DND-41 (cell line): ENCODE measurements at regions not wholly inside any gene's neighbourhood (a gene's known extent, or its start where the extent isn't known, plus 50 kb on each side); places are given as distances from the start of the nearest gene placed in this dataset.

ENCODE experiments used
- EZH2 ChIP-seq: IDR thresholded peaks from 3 replicates; pipeline ENCODE4 v1.6.1; 2012; ENCODE audit warnings: borderline replicate concordance, low read depth, mild to moderate bottlenecking, moderate library complexity, low read length, inconsistent platforms; ENCODE audit not compliant: severe bottlenecking
- TF ChIP-seq, protein P1 (sequence below): IDR thresholded peaks from 2 replicates; pipeline ENCODE4 v1.5.1; 2012; ENCODE audit warnings: borderline replicate concordance, low read length, moderate library complexity, mild to moderate bottlenecking; ENCODE audit not compliant: poor library complexity, severe bottlenecking; ENCODE audit errors: extremely low read depth

DNA sequence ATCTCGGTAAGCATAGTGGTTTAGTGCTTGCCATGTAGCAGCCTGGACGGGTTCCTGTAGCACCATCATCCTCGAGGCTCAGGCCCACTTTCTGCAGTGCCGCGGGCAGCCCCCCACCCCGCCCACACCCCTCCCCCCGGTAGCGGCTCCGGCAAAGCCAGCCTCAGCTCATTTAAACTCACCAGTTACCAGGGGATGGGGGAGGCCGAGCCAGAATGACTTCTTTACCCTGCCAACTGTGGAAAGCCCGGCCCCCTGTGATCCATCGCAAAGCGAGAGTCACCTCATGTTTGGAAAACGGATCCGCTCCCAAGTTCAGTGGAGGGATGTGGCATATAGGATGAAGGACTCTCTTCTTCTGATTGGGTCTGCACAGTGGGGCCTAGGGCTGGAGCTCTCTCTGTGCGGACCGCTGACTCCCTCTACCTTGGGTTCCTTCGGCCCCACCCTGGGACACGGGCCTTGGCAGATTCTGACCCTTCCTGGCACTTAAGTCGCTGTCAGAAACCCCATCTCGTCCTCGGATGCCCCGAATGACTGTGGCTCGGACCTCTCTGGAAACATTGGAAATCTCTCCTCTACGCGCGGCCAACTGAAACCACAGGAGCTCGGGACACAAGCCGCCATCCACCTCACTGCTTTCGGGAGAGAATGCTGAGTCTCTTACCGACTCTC, 337.8 kb upstream of the DEFB115 start:
- TF ChIP-seq EZH2, result no peak
- TF ChIP-seq, protein P1, sequence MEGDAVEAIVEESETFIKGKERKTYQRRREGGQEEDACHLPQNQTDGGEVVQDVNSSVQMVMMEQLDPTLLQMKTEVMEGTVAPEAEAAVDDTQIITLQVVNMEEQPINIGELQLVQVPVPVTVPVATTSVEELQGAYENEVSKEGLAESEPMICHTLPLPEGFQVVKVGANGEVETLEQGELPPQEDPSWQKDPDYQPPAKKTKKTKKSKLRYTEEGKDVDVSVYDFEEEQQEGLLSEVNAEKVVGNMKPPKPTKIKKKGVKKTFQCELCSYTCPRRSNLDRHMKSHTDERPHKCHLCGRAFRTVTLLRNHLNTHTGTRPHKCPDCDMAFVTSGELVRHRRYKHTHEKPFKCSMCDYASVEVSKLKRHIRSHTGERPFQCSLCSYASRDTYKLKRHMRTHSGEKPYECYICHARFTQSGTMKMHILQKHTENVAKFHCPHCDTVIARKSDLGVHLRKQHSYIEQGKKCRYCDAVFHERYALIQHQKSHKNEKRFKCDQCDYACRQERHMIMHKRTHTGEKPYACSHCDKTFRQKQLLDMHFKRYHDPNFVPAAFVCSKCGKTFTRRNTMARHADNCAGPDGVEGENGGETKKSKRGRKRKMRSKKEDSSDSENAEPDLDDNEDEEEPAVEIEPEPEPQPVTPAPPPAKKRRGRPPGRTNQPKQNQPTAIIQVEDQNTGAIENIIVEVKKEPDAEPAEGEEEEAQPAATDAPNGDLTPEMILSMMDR, result no peak
